GM04503 (cell line): ENCODE measurements at regions not wholly inside any gene's neighbourhood (a gene's known extent, or its start where the extent isn't known, plus 50 kb on each side); places are given as distances from the start of the nearest gene placed in this dataset.
"Not testable (repeated sequence)": the region's sequence is repeated elsewhere in the genome, so short reads cannot be mapped to it uniquely, and the experiment has no call there.

Experiments
- DNase-seq: peaks from one replicate; pipeline ENCODE4 v3.0.0-alpha.2; 2012; ENCODE audit warnings: low read depth

DNA sequence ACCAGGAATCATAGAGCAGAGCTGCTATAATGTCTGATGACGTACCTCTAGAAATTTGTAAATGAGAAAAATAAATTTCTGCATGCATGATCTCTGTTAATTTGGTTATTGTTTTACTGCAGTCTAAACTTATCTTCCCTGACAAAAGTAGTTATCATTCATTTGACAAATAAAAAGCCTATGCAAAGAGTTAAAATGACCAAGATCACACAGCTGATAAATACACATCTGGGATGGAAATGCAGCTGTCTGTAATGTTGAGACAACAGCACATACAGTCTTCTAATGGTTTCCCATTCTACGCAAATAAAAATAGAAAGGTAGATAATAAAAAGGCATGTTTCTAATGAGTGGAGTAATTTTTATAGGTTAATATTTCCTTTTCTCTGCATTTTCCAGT lies 225.1 kb upstream of the LUZP2 start:
- no peak for DNase-seq

DNA sequence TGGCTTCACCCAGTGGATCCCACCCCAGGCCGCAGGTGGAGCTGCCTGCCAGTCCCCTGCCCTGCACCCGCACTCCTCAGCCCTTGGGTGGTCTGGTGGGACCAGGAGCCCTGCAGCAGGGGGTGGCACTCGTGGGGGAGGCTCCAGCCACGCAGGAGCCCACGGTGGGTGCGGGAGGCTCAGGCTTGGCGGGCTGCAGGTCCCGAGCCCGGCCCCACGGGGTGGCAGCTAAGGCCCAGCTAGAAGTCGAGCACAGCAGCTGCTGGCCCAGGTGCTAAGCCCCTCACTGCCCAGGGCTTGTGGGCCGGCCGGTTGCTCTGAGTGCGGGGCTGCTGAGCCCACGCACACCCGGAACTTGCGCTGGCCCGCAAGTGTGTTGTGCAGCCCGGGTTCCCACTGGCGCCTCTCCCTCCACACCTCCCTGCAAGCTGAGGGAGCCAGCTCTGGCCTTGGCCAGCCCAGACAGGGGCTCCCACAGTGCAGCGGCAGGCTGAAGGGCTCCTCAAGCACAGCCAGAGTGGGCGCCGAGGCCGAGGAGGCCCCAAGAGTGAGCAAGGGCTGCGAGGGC lies 222.6 kb upstream of the LUZP2 start:
- DNase-seq: not testable (repeated sequence)

DNA sequence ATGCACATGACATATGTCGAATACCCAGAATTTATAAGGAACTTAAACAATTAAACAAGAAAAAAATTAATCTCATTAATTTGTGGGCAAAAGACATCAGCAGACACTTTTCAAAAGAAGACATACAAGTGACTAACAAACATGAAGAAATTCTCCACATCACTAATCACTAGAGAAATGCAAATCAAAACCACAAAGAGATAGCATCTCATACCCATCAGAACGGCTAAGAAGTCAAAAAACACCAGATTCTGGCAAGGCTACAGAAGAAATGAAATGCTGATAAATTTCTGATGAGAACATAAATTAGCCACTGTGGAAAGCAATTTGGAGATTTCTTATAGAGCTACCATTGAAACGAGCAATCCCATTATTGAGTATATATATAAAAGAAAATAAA lies 210.6 kb upstream of the LUZP2 start:
- no peak for DNase-seq

DNA sequence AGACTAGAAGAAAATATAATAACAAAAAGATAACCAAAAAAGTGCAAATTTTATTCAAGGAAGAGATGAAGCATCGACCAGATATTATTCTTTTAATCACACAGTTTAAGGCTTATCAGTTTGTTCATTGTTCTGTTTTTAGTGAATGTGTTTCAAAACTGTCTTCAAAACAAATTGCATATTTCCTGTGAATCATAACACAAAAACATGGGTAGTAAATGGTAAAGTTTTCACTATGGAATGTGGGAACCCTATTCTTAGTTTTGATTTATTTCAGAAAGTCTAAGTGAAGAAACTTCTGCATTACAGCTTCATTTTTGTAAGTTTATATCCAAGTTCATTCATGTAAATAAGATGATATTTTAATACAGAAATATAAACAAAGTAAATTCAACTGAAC lies 207.6 kb upstream of the LUZP2 start:
- DNase-seq: no peak

DNA sequence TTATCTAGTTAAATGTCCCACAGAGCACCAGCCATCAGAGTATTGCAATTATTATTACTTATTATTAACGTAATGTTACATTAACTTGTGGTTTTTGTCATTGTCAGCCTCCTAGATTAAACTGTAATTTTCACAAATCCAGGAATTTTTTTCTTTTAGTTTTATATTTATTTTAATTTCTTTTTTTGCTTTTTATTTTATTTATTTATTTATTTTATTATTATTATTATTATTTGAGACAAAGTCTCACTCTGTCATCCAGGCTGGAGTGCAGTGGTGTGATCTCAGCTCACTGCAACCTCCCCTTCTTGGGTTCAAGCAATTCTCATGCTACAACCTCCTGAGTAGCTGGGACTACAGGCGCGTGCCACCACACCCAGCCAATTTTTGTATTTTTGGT lies 202.9 kb upstream of the LUZP2 start:
- DNase-seq: no peak

DNA sequence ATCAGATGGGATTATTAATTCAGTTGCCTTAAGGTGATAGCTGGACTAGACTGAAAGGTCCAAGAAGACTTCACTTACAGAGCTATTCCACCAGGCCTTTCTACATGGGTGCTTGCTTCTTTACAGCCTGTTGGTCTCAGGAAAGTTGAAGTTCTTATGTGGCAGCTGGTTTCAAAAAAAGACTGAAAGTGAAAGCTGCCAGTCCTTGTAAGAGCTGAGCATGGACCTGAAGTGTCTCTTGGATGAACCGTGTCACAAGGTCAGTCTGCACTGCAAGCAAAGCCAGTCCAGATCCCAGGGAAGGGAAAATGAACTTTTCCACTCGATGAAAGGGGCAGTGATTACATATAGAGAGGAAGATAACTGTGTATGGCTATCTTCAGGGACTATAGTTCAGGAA lies 201.5 kb upstream of the LUZP2 start:
- DNase-seq: no peak

DNA sequence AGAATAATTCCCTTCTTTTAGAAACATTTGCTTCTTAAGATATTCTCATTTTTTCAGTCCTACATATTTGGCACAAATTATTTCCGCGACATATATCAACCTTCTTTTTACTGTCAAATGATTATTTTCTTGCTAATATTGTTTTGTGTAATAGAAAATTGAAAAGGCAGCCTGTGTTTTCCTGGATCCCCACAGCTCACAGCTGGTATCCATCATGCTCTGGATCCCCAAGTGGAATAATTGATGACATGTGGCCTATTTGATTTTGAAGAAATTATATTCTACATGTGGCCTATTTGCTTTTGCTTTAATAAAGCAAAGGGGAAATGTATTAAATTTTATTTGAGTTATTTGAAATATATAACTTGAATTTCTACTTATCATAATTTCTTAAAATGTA lies 199.4 kb upstream of the LUZP2 start:
- DNase-seq: no peak

DNA sequence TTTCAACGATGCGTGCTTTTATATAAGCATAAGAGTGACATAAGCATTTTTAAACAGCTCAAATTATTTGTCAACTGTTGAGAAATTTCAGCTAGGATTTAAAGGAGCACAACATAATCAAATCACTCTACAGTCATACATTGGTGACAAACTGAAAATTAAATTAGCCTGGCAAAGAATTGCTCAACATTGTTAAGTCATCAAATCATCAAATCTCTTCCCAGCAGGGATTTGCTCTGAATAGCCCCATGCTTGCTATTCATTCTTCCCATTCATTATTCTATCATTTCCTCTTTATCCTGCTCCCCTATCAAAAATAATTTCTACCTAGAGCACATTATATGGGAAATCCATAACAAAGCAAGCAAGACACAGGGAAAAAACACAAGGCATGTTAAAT lies 198.7 kb upstream of the LUZP2 start:
- DNase-seq: no peak

DNA sequence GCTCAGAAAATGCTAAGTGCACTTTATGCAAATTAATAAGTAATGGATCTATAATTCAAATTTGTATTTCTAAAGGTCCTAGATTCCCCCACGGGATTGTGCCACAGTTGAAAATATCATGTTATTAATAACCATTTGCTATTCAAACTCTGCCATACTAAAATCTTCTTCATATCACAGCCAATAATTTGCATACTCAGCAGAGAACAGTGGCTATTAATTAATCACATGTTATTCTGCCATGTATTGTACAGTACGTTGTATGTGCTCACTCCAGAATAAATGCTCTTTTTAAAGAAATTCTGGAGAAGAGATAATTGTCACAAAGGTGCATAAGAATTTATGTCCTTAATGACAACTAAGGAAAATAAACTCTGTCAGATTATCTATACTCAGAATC lies 184.9 kb upstream of the LUZP2 start:
- DNase-seq: no peak

DNA sequence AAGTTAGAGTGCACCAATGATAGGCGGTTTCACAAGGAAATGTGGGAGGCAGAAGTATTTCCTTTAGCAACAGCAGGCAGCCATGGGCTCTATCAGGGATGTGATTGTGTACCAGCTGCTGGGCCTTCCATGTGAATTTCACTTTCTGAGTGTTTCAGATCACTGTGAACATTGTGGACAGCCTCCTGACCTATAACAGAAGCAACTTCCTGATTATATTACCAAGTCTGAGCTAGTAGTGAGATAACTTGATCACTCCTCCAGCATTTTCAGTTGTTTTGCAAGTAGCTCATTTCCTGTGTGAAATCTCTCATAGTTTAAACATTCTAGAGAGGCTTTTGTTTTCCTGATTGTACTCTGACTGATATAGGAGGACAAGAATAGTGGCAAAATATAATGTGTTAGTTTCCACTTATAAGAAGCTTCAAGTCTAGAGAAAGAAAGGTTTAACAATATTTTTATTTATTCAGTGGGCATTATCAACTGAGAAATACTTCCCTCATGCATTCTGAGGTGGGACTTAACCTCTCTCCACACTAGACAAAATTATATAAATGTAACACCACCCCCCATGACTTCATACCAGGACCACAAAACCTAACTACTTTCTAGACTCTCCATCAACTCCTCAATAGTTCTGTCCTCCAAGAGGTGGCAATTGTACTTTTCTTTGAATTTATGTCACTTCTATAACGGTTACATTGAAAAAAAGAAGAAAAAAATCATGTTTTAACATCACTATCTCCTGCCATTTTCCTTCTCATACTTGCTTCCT lies 184.2 kb upstream of the LUZP2 start:
- no peak for DNase-seq

DNA sequence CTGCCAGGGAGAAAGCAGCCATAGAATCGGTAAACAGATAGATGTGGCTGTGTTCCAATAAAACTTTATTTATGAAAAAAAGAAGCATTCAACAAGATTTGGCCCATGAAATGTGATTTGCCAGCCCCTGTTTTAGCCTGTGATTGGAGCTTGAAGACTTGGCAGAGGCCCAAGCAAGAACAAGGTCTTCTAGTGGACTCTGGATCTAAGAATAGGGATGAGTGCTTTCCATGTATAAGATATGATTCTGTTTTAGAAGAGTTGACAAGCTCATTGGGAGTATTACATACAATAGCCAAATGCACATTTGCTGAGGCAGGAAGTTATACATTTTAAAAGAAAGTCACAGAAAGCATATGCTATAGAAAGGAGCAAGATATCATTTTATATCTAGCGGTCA lies 175.6 kb upstream of the LUZP2 start:
- no peak for DNase-seq

DNA sequence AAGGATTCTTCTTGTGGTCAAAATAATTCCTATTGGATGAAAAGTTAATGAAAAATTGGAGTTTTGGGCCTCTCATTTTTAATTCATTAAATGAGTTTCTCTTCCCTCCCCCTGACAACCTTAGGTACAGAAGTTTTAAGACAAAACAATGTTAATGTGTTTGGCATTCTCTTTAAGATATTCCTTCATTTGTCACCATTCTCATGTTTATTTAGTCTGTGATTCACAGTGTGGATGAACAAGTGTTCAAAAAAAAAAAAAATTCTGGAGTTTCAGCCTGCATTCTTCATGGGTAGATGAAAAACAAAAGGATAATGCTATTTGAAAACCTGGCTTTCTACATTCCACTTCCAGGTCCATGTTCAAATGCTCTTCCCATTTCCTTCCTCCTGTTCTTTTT lies 172.6 kb upstream of the LUZP2 start:
- peak; percentile 1 for DNase-seq

DNA sequence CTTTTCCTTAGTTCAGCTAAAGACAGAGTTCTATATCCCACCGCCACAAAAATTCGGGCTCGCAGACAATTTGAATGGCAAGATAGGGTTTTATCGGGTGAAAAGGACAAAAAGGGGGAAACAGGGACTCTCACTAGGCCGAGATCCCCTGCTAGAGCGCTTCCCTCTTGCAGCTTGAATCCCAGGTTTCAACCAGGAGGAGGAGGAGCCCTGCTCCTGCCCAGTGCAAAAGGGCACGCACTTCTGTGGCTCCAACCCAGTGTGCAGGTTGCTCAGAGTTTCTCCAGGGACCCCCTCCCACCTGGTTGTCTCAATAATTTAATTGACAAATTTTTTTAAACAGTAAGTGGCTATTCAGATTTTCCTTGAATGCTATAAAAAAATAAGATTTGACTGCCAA lies 152.6 kb upstream of the LUZP2 start:
- DNase-seq: no peak

DNA sequence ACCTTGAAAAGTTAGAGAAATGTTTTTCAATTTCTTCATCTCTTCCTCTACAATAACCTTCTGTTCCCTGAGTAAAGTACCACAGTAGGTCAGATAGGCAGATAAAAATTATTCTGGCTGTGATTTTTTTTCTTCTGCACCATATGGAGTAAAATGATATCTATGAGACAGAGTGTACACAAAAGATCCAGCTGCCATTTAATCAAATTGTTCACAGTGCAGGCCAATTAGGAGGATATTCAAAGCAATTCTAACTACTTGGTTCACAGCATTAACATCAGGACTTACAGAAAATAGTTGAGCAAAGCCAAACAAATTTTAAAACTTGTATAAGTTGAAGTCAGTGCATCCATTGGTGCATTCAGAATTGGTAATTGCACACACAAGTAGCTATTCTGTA lies 147.9 kb upstream of the LUZP2 start:
- no peak for DNase-seq

DNA sequence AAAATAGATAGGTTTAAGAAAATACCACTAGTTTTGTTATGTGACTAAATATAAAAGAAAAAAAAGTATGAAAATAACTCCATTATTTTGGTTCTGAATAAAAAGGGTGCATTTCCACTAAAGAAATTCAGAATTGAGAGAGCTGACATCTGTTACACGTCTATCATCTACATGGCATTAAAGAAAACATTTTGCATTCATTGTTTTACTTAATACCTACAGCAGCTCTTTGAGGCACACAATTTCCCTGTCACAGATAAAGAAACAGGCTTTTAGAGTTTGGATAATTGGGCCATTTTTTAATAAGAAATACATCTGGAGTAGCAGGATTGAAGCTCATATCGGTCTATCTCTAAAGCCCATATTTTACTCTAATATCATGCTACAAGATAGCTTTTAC lies 145.7 kb upstream of the LUZP2 start:
- DNase-seq: no peak

DNA sequence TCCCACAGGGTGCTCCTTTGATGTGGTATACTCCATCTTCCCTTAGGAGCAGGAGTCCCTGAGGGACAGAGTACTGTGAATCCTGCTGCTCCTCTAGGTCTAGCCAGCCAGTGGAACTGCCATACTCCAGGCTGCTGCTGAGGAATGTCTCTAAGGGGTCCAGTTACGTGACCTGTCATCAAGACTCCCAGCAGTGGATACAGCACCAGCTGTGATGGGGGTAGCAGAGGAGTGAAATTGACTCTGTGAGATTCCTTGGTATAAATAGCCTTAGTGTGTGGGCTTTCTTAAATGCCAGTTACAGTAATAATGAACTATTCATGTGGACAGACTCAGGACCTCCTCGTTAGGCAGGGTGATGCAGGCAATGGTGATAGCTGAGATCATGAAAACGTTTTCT lies 140.4 kb upstream of the LUZP2 start:
- no peak for DNase-seq

DNA sequence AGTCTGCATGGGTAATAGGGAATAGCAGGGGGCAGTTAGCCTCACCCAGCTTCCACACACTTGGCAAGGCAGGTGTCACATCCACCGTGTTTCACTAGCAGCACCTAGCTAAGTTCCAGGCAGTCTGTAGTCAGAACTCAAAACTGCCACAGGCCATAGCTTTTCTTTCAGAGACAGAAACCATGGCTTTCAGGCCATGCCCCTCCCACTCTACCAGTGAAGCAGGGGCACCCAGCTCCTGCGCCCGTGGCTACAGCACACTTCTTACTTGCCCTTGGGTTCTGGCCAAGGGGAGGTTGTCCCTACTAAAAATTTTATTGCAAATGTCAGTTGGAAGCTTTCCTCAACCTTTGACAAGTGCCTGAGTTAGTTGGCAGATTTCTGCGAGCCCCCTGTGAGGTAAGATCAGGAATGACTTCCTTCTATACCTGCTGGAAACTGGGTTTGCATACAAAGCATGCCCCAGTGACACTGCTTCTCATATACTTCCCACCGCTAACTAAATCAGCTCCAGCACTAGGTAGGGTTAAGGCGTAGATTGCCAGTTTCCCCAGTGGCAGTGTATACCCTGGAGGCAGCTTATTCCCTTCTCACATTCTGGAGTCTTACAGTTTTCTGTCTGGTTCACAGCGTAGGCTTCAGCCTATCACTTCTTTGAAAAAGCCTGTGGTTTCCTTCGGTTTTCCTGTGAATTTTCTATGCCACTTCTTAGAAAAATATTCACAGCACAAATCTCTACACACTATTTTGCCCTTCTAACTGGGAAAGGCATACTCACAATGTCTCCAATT lies 139.0 kb upstream of the LUZP2 start:
- DNase-seq: no peak

DNA sequence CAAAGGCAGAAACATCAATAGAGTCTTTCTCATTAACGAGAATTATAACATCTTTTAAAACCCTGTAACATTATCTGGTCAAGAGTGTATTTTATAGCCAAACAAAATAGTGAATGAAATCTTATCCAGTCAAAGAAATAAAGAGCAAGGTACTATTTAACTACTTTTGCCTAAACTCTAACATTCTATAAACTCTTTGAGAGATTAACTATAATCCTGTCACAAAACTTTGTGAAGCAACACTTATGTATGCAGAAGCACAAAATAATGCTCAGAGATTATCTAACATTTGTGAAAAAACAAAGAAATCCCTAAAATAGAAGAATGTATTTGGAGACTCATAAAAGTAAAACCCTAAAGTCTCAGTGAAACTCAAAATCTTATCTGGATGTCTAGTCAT lies 124.4 kb upstream of the LUZP2 start:
- DNase-seq: no peak

DNA sequence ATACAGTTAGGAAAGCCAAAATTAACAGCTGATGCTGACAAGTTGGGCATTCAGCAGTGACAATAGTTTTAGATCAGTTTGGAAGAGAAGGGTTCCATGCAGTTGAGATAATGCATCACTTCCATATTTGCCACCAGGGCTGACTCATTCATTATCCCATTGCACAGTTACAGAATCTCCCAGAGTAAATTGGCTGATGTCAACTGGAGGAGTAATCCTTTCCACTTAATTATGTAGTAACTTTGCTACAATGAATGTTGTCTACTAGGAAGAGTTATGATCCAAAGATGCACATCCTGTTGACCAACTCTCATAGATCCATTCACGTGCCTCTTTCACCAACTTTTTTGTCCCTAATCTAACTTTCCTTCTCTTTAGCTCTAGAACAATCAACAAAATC lies 123.3 kb upstream of the LUZP2 start:
- no peak for DNase-seq

DNA sequence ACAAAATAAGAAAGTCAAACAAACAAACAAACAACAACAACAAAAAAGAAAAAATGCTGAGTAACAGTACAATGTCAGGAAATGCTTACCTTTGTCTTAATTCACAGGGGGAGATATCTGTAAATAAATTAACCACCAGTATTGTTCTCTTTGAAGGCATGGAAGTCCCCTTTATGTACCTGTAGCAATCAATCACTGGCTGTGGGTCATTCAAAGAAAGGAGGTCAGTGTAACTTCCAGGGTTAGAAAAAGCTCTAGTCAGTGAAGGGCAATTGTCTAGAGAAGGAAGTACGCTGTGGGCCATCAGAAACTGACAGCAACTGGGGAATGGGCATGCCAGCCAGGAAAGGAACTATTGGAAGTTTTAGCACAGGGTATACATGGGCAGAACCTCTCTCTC lies 121.5 kb upstream of the LUZP2 start:
- DNase-seq: no peak

DNA sequence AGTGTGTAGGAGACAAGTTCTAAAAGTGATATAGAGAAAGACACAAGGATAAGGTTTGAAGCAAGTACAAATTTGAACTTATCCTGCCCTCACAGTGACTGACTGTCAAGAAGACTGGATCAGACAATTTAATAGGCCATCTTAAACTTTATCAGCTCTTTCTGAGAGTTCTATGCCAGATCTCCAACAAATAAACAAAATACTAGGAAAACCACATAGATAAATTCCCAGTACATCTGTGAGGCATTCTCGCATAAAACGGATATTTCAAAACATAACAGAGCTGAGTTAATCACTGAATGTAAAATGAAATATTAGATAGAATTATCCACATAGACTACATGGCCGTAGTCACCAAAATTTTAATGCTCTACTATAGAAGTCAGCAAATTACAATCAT lies 120.9 kb upstream of the LUZP2 start:
- no peak for DNase-seq

DNA sequence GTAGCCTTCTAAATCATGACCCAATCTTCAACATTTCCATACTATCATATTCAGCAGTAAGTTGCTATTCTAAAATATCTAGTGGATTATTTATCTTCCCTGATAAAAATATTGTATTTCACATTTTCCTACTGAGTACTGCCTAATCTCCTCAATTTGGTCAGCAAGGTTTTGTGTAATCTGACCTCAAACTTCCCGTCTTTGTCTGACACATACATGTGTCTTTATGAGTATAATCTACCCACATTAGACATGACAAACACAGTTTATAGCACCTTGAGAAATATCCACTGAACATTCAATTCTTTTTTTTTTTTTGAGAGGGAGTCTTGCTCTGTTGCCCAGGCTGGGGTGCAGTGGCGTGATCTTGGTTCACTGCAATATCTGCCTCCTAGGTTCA lies 113.7 kb upstream of the LUZP2 start:
- no peak for DNase-seq

DNA sequence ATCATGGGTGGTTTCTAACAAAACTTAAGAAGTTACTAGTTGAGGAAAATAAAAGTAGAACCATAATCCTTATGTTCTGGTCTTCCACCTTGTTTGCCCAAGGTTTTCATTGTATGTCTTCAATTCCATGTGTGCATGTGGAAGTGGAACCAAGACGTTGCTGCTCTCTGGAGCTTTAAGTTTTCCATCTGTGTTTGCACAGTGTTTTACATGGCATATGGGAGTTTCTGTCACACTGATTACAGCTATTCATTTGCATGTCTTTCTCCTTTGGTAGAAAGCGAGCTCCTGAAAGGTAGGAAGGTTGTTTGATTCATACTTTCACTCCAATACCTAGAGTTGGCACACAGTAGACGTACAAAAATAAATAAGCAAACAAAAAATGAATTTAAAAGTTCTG lies 112.6 kb upstream of the LUZP2 start:
- DNase-seq: no peak
